ENCODE measurements at regions not wholly inside any gene's neighbourhood (a gene's known extent, or its start where the extent isn't known, plus 50 kb on each side); places are given as distances from the start of the nearest gene placed in this dataset.

GRCh38 chr6:86045038-86045437 lies 402.4 kb upstream of the SYNCRIP start:
- Histone ChIP-seq H2BK15ac (ENCODE audit: low read depth, low read length) (no peak overlapping the region), H3K79me2 (ENCODE audit: insufficient read depth, low read length) (no peaks in the 10 kb centered on the region), H3K27me3 (ENCODE audit: insufficient read depth, low read length) (no peaks in the 10 kb centered on the region), H3K9me3 (ENCODE audit: control insufficient read depth, low read depth, low read length) (no peaks in the 10 kb centered on the region), H3K23ac (ENCODE audit: insufficient read length, low read depth, low read length) (no peak overlapping the region), H2BK5ac (ENCODE audit: insufficient read length, low read length) (no peak overlapping the region), H3K27ac (ENCODE audit: insufficient read length, low read depth, low read length) (no peak overlapping the region), H3K56ac (ENCODE audit: insufficient read length, low read depth, low read length) (no peak overlapping the region), H2AK5ac (ENCODE audit: insufficient read length, low read length) (no peak overlapping the region), H4K91ac (ENCODE audit: insufficient read length, low read depth, low read length) (no peak overlapping the region), H2BK20ac (ENCODE audit: low read depth, low read length, poor library complexity, severe bottlenecking) (no peak overlapping the region), H3K4ac (ENCODE audit: low read depth, low read length) (no peak overlapping the region), H2AFZ (ENCODE audit: low read length) (no peak overlapping the region), H4K20me1 (ENCODE audit: control insufficient read depth, insufficient read depth, insufficient read length) (no peaks in the 10 kb centered on the region), H3T11ph (ENCODE audit: low read length) (no peak overlapping the region), H2BK120ac (ENCODE audit: low read depth, low read length, poor library complexity, severe bottlenecking) (no peak overlapping the region), H3K4me1 (ENCODE audit: insufficient read depth, low read length) (no peaks in the 10 kb centered on the region), H3K23me2 (ENCODE audit: insufficient read length, low read depth, low read length, poor library complexity, severe bottlenecking) (no peaks in the 10 kb centered on the region), H3K4me2 (ENCODE audit: insufficient read depth, insufficient read length, low read length) (no peak overlapping the region), H3K14ac (ENCODE audit: insufficient read depth, low read length) (no peak overlapping the region), H3K18ac (ENCODE audit: insufficient read length, low read depth, low read length) (no peak overlapping the region), H2BK12ac (ENCODE audit: insufficient read length, low read depth, low read length) (no peak overlapping the region), H3K9ac (ENCODE audit: extremely low read depth, insufficient read length, low read length) (no peak overlapping the region), H3K79me1 (ENCODE audit: insufficient read depth, low read depth, low read length, poor library complexity, severe bottlenecking) (no peaks in the 10 kb centered on the region), H4K5ac (ENCODE audit: insufficient read length, low read depth, low read length) (no peak overlapping the region), H4K8ac (replicated peaks; ENCODE audit: insufficient read length, low read depth, low read length) (no peak overlapping the region)
- no peaks in the 10 kb centered on the region for H3K4me1 Mint-ChIP-seq
- no peak overlapping the region for H3K4me3 Mint-ChIP-seq
- DNase-seq = no peak
- no peak for TF ChIP-seq CTCF (conservative IDR thresholded peaks at IDR 0.05)
- no peaks in the 10 kb centered on the region for H3K36me3 Mint-ChIP-seq (ENCODE audit: insufficient read depth in 1 of 3, low read depth in 3 of 3)
- 0 out of 2 replicates have a peak, but pooled peaks cover 2% of the 10 kb centered on the region for H3K27me3 Mint-ChIP-seq (ENCODE audit: low read depth)
- no peak overlapping the region for H3K27ac Mint-ChIP-seq
- H3K9me3 Mint-ChIP-seq = peaks cover 0 to 5% of the 10 kb centered on the region in 2 experiments; a peak in 2 of 5 replicates
